H9 (cell line): ENCODE measurements at regions not wholly inside any gene's neighbourhood (a gene's known extent, or its start where the extent isn't known, plus 50 kb on each side); places are given as distances from the start of the nearest gene placed in this dataset.

Experiments
- DNase-seq: peaks from one replicate; pipeline ENCODE4 v3.0.0-alpha.2; 2017
- H2AFZ ChIP-seq: one replicate; pipeline ENCODE4 v1.6.1; 2013; ENCODE audit warnings: mild to moderate bottlenecking, low read length, control low read depth, moderate library complexity
- H2AK5ac ChIP-seq: 2 replicates; pipeline ENCODE4 v1.6.1; 2013; ENCODE audit warnings: low read length, control low read depth, mixed read lengths; ENCODE audit not compliant: insufficient read length
- H2BK120ac ChIP-seq: one replicate; pipeline ENCODE4 v1.6.1; 2013; ENCODE audit warnings: low read depth, mild to moderate bottlenecking, low read length, control low read depth, inconsistent platforms; ENCODE audit not compliant: poor library complexity, severe bottlenecking
- H2BK12ac ChIP-seq: 2 replicates; pipeline ENCODE4 v1.6.1; 2013; ENCODE audit warnings: low read length, control low read depth, mixed read lengths, low read depth; ENCODE audit not compliant: insufficient read length
- H2BK15ac ChIP-seq: 2 replicates; pipeline ENCODE4 v1.6.1; 2013; ENCODE audit warnings: low read depth, low read length, control low read depth
- H2BK20ac ChIP-seq: one replicate; pipeline ENCODE4 v1.6.1; 2013; ENCODE audit warnings: low read depth, mild to moderate bottlenecking, low read length, control low read depth, inconsistent platforms; ENCODE audit not compliant: poor library complexity, severe bottlenecking
- H2BK5ac ChIP-seq: 2 replicates; pipeline ENCODE4 v1.6.1; 2013; ENCODE audit warnings: low read length, control low read depth, mixed read lengths; ENCODE audit not compliant: insufficient read length
- H3K14ac ChIP-seq: 2 replicates; pipeline ENCODE4 v1.6.1; 2013; ENCODE audit warnings: low read length, control low read depth; ENCODE audit not compliant: insufficient read depth
- H3K18ac ChIP-seq: 2 replicates; pipeline ENCODE4 v1.6.1; 2013; ENCODE audit warnings: low read depth, mild to moderate bottlenecking, mixed read lengths, low read length, control low read depth; ENCODE audit not compliant: insufficient read length
- H3K23ac ChIP-seq: 2 replicates; pipeline ENCODE4 v1.6.1; 2013; ENCODE audit warnings: low read length, control low read depth, mixed read lengths, low read depth; ENCODE audit not compliant: insufficient read length
- H3K23me2 ChIP-seq: 2 replicates; pipeline ENCODE4 v1.6.1; 2013; ENCODE audit warnings: low read depth, mild to moderate bottlenecking, mixed read lengths, low read length, control low read depth; ENCODE audit not compliant: insufficient read length, poor library complexity, severe bottlenecking
- H3K27ac ChIP-seq: 2 replicates; pipeline ENCODE4 v1.5.1; 2013; ENCODE audit warnings: low read length, control low read depth, mixed read lengths, low read depth; ENCODE audit not compliant: insufficient read length
- H3K27me3 ChIP-seq: 2 replicates; pipeline ENCODE4 v1.6.1; 2013; ENCODE audit warnings: low read length, control low read depth, inconsistent platforms; ENCODE audit not compliant: insufficient read depth
- H3K4ac ChIP-seq: 2 replicates; pipeline ENCODE4 v1.6.1; 2013; ENCODE audit warnings: low read depth, mild to moderate bottlenecking, control low read depth, inconsistent platforms, low read length, moderate library complexity
- H3K4me1 ChIP-seq: 2 replicates; pipeline ENCODE4 v1.6.1; 2013; ENCODE audit warnings: low read length, control low read depth, inconsistent platforms; ENCODE audit not compliant: insufficient read depth
- H3K4me2 ChIP-seq: 2 replicates; pipeline ENCODE4 v1.6.1; 2013; ENCODE audit warnings: low read length, control low read depth, mixed read lengths; ENCODE audit not compliant: insufficient read length, insufficient read depth
- H3K56ac ChIP-seq: 2 replicates; pipeline ENCODE4 v1.6.1; 2013; ENCODE audit warnings: low read depth, mild to moderate bottlenecking, mixed read lengths, low read length, control low read depth; ENCODE audit not compliant: insufficient read length
- H3K79me1 ChIP-seq: 2 replicates; pipeline ENCODE4 v1.6.1; 2013; ENCODE audit warnings: low read depth, mild to moderate bottlenecking, moderate library complexity, low read length, control low read depth, inconsistent platforms; ENCODE audit not compliant: insufficient read depth, poor library complexity, severe bottlenecking
- H3K79me2 ChIP-seq: 2 replicates; pipeline ENCODE4 v1.6.1; 2013; ENCODE audit warnings: low read length, control low read depth, inconsistent platforms; ENCODE audit not compliant: insufficient read depth
- H3K9ac ChIP-seq: 2 replicates; pipeline ENCODE4 v1.6.1; 2013; ENCODE audit warnings: low read length, control low read depth, mixed read lengths; ENCODE audit not compliant: insufficient read length; ENCODE audit errors: extremely low read depth
- H3K9me3 ChIP-seq: one replicate; pipeline ENCODE4 v1.6.1; 2013; ENCODE audit warnings: low read depth, low read length, inconsistent platforms; ENCODE audit not compliant: control insufficient read depth
- H3T11ph ChIP-seq: one replicate; pipeline ENCODE4 v1.6.1; 2013; ENCODE audit warnings: mild to moderate bottlenecking, low read length, control low read depth, inconsistent platforms
- H4K20me1 ChIP-seq: one replicate; pipeline ENCODE4 v1.6.1; 2013; ENCODE audit not compliant: control insufficient read depth, insufficient read length, insufficient read depth
- H4K5ac ChIP-seq: 2 replicates; pipeline ENCODE4 v1.6.1; 2013; ENCODE audit warnings: low read depth, mild to moderate bottlenecking, mixed read lengths, low read length, control low read depth; ENCODE audit not compliant: insufficient read length
- H4K8ac ChIP-seq: replicated peaks from 2 replicates; pipeline ENCODE4 v1.6.1; 2013; ENCODE audit warnings: low read length, control low read depth, mixed read lengths, low read depth; ENCODE audit not compliant: insufficient read length
- H4K91ac ChIP-seq: 2 replicates; pipeline ENCODE4 v1.6.1; 2013; ENCODE audit warnings: low read depth, mild to moderate bottlenecking, moderate library complexity, mixed read lengths, low read length, control low read depth; ENCODE audit not compliant: insufficient read length
- H3K27ac Mint-ChIP-seq, 3 experiments: 2 replicates in 2 of 3; 3 replicates in 1 of 3; pipeline ENCODE4 v1.8.0; 2020 to 2021; ENCODE audit warnings: mixed read lengths in 3 of 3, mild to moderate bottlenecking in 1 of 3, moderate library complexity in 1 of 3
- H3K27me3 Mint-ChIP-seq: 2 replicates; pipeline ENCODE4 v1.8.0; 2021; ENCODE audit warnings: low read depth, mild to moderate bottlenecking, moderate library complexity, mixed read lengths
- H3K36me3 Mint-ChIP-seq, 3 experiments: 2 replicates in 2 of 3; 3 replicates in 1 of 3; pipeline ENCODE4 v1.8.0; 2020 to 2021; ENCODE audit warnings: low read depth in 3 of 3, mixed read lengths in 3 of 3; ENCODE audit not compliant: insufficient read depth in 1 of 3
- H3K4me1 Mint-ChIP-seq, 2 experiments: 2 replicates each; pipeline ENCODE4 v1.8.0; 2020; ENCODE audit warnings: mixed read lengths in 2 of 2
- H3K4me3 Mint-ChIP-seq, 2 experiments: 2 replicates in 1 of 2; 3 replicates in 1 of 2; pipeline ENCODE4 v1.8.0; 2020 to 2021; ENCODE audit warnings: mild to moderate bottlenecking in 2 of 2, mixed read lengths in 2 of 2, moderate library complexity in 1 of 2
- H3K9me3 Mint-ChIP-seq, 2 experiments: 2 replicates in 1 of 2; 3 replicates in 1 of 2; pipeline ENCODE4 v1.8.0; 2020; ENCODE audit warnings: mild to moderate bottlenecking in 2 of 2, mixed read lengths in 2 of 2, moderate library complexity in 1 of 2
- CTCF ChIP-seq: fragments of 200-600 bp; sonication (generic); conservative IDR thresholded peaks from 3 replicates; pipeline ENCODE4 v1.8.0; 2021; ENCODE audit warnings: antibody characterized with exemption, mild to moderate bottlenecking

- TF ChIP-seq CTCF = no peak
- Histone ChIP-seq H3K4ac (no peak overlapping the region), H4K91ac (no peak overlapping the region), H3K79me2 (no peaks in the 10 kb centered on the region), H3K23me2 (no peaks in the 10 kb centered on the region), H2BK5ac (no peak overlapping the region), H3T11ph (no peak overlapping the region), H3K23ac (no peak overlapping the region), H2AFZ (no peak overlapping the region), H2BK120ac (no peak overlapping the region), H3K56ac (no peak overlapping the region), H3K9ac (no peak overlapping the region), H3K27ac (no peak overlapping the region), H2AK5ac (no peak overlapping the region), H3K27me3 (no peaks in the 10 kb centered on the region), H4K8ac (no peak overlapping the region), H4K5ac (no peak overlapping the region), H3K18ac (no peak overlapping the region), H3K14ac (no peak overlapping the region), H3K9me3 (no peaks in the 10 kb centered on the region), H2BK12ac (no peak overlapping the region), H2BK15ac (no peak overlapping the region), H3K4me1 (no peaks in the 10 kb centered on the region), H3K79me1 (no peaks in the 10 kb centered on the region), H2BK20ac (no peak overlapping the region), H3K4me2 (no peak overlapping the region), H4K20me1 (no peaks in the 10 kb centered on the region)
- Mint-ChIP-seq H3K36me3 (no peaks in the 10 kb centered on the region), H3K4me1 (no peaks in the 10 kb centered on the region), H3K9me3 (no peaks in the 10 kb centered on the region; a peak in 1 of 5 replicates), H3K4me3 (no peak overlapping the region), H3K27ac (no peak overlapping the region), H3K27me3 (no peaks in the 10 kb centered on the region)
- DNase-seq = no peak
Observed at GRCh38 chr7:109835577-109835976, 1255.3 kb upstream of the LRRN3 start.
